ENCODE measurements at regions not wholly inside any gene's neighbourhood (a gene's known extent, or its start where the extent isn't known, plus 50 kb on each side); places are given as distances from the start of the nearest gene placed in this dataset.

- no peak for TF ChIP-seq SIN3A (IDR thresholded peaks at IDR 0.05; ENCODE audit: borderline replicate concordance, insufficient read depth, low read depth, low read length)
- TF ChIP-seq POLR2AphosphoS5 (IDR thresholded peaks at IDR 0.05; ENCODE audit: low read depth, low read length), result no peak
- peak; percentile 17; the same call in 1 of the 2 replicates for TF ChIP-seq CTCF (IDR thresholded peaks at IDR 0.05)
- TF ChIP-seq TCF7L2 (IDR thresholded peaks at IDR 0.05; ENCODE audit: low read depth, low read length), result no peak
- TF ChIP-seq REST (IDR thresholded peaks at IDR 0.05; ENCODE audit: insufficient read depth in 1 of 2, low read depth in 2 of 2, low read length in 1 of 2), result no peak
- no TSS peak for BruUV-seq (replicated peaks)
- no peak for DNase-seq (ENCODE audit: low read depth, low spot score)
- CTCF ChIA-PET, result no interaction called here
- H3K36me3 ChIP-seq (ENCODE audit: control insufficient read depth, insufficient read depth, low read length), result no peaks in the 10 kb centered on the region
- POLR2A ChIA-PET, result no interaction called here
- H3K27ac ChIP-seq (ENCODE audit: low read length), result no peak overlapping the region
- H3K9me3 ChIP-seq (ENCODE audit: control insufficient read depth, insufficient read depth, low read depth, low read length), result no peaks in the 10 kb centered on the region
- H3K4me1 ChIP-seq (ENCODE audit: control insufficient read depth, insufficient read depth, low read length), result no peaks in the 10 kb centered on the region
- H3K27me3 ChIP-seq (ENCODE audit: control insufficient read depth, insufficient read depth, low read length), result no peaks in the 10 kb centered on the region
- ATAC-seq, result no peak
- intact Hi-C loops (cut with micrococcal nuclease; ENCODE audit: unreplicated experiment), result no loop called here
- no peak overlapping the region for H3K4me3 ChIP-seq (ENCODE audit: low read depth in 2 of 2, low read length in 2 of 2)
- in situ Hi-C loops (cut with HindIII; ENCODE audit: low pct_unique_long_range_greater_than_20kb, low sequenced_read_pairs), result no loop called here
Observed at GRCh38 chr2:74762789-74763188, 71.1 kb upstream of the HK2 start.

- Histone ChIP-seq H3K9me3 (ENCODE audit: control insufficient read depth, insufficient read depth, low read depth, low read length) (no peaks in the 10 kb centered on the region), H3K4me3 (ENCODE audit: low read depth in 2 of 2, low read length in 2 of 2) (no peak overlapping the region), H3K27me3 (ENCODE audit: control insufficient read depth, insufficient read depth, low read length) (no peaks in the 10 kb centered on the region), H3K27ac (ENCODE audit: low read length) (no peak overlapping the region), H3K4me1 (ENCODE audit: control insufficient read depth, insufficient read depth, low read length) (no peaks in the 10 kb centered on the region), H3K36me3 (ENCODE audit: control insufficient read depth, insufficient read depth, low read length) (no peaks in the 10 kb centered on the region)
- BruUV-seq (replicated peaks), result no TSS peak
- CTCF ChIA-PET, result interaction anchor here (0.8 kb wide), 1 partner anchor 20 kb away, joined by 4 read pairs; no protein-coding TSS in a partner anchor
- POLR2A ChIA-PET, result no interaction called here
- ATAC-seq, result no peak
- in situ Hi-C loops (cut with HindIII; ENCODE audit: low pct_unique_long_range_greater_than_20kb, low sequenced_read_pairs), result no loop called here
- no peak for DNase-seq (ENCODE audit: low read depth, low spot score)
- intact Hi-C loops (cut with micrococcal nuclease; ENCODE audit: unreplicated experiment), result no loop called here
- TF ChIP-seq SIN3A (IDR thresholded peaks at IDR 0.05; ENCODE audit: borderline replicate concordance, insufficient read depth, low read depth, low read length), result no peak
- TF ChIP-seq POLR2AphosphoS5 (IDR thresholded peaks at IDR 0.05; ENCODE audit: low read depth, low read length), result no peak
- no peak for TF ChIP-seq REST (IDR thresholded peaks at IDR 0.05; ENCODE audit: insufficient read depth in 1 of 2, low read depth in 2 of 2, low read length in 1 of 2)
Observed at GRCh38 chr2:74763962-74764428, 69.9 kb upstream of the HK2 start.
